ENCODE measurements at regions not wholly inside any gene's neighbourhood (a gene's known extent, or its start where the extent isn't known, plus 50 kb on each side); places are given as distances from the start of the nearest gene placed in this dataset. TPM values are rescaled to one million over a fixed set of nuclear protein-coding genes. Genes with fewer than 3 reads are reported as not detected.

Small RNA genes in the stretch of these regions (microRNA-seq; reads per million reads assigned to microRNA genes)
- not detected for gene MIR3648-1
- gene MIR3687-1, result not detected
- gene MIR6724-1, result not detected
- not detected for gene MIR6724-2
